ENCODE measurements at regions not wholly inside any gene's neighbourhood (a gene's known extent, or its start where the extent isn't known, plus 50 kb on each side); places are given as distances from the start of the nearest gene placed in this dataset.

GRCh38 chr14:66300886-66301285 is 185.3 kb upstream of the CCDC196 start:
- Histone ChIP-seq H3K4ac (ENCODE audit: low read depth, low read length) (no peak overlapping the region), H4K20me1 (ENCODE audit: insufficient read depth, low read length) (no peaks in the 10 kb centered on the region), H2AK9ac (replicated peaks; ENCODE audit: low read depth, low read length, poor library complexity) (no peak overlapping the region), H3K9me1 (ENCODE audit: insufficient read depth, low read length) (no peaks in the 10 kb centered on the region), H2AK5ac (ENCODE audit: low read depth, low read length) (no peak overlapping the region), H2BK20ac (ENCODE audit: low read depth, low read length) (no peak overlapping the region), H3K27ac (ENCODE audit: insufficient read depth, low read length) (no peak overlapping the region), H3K79me1 (ENCODE audit: low read depth in 1 of 2, low read length in 2 of 2) (no peaks in the 10 kb centered on the region), H3K4me1 (ENCODE audit: control insufficient read depth, insufficient read depth, low read length) (no peaks in the 10 kb centered on the region), H3K14ac (replicated peaks; ENCODE audit: low read depth, low read length) (no peak overlapping the region), H3K23ac (ENCODE audit: low read depth, low read length) (no peak overlapping the region), H4K5ac (ENCODE audit: low read depth, low read length) (no peak overlapping the region), H2BK5ac (ENCODE audit: low read depth, low read length, poor library complexity, severe bottlenecking) (no peak overlapping the region), H2AFZ (replicated peaks; ENCODE audit: low read length, poor library complexity) (no peak overlapping the region), H3K27me3 (ENCODE audit: control insufficient read depth, insufficient read depth, low read length) (no peaks in the 10 kb centered on the region), H4K8ac (ENCODE audit: low read depth in 2 of 2, low read length in 2 of 2) (no peak overlapping the region), H3K18ac (ENCODE audit: low read depth, low read length) (no peak overlapping the region), H3K56ac (ENCODE audit: extremely low read depth, insufficient read depth, low read length) (no peak overlapping the region), H3K36me3 (ENCODE audit: control insufficient read depth, insufficient read depth, low read length) (no peaks in the 10 kb centered on the region), H2BK120ac (ENCODE audit: low read depth, low read length) (no peak overlapping the region), H3K4me3 (ENCODE audit: insufficient read depth, low read depth, low read length) (no peak overlapping the region), H4K91ac (ENCODE audit: insufficient read depth, low read depth, low read length) (no peak overlapping the region), H3K4me2 (ENCODE audit: low read depth, low read length) (no peak overlapping the region), H3K9ac (ENCODE audit: low read depth, low read length) (no peak overlapping the region), H3K9me3 (ENCODE audit: control insufficient read depth, insufficient read depth, low read length) (peaks cover 9% of the 10 kb centered on the region; the same call in 1 of the 2 replicates), H2BK15ac (ENCODE audit: low read depth, low read length) (no peak overlapping the region)
- ChIA-PET POLR2A (ENCODE audit: unreplicated experiment) (no interaction called here), CTCF (no interaction called here)
- no CpG with 5 or more reads among the region's 3 CpGs for WGBS, 2 experiments (ENCODE audit: extremely low coverage in 2 of 2, insufficient read length in 1 of 2)
- BruUV-seq (replicated peaks) = no TSS peak
- dilution Hi-C loops (cut with HindIII; ENCODE audit: low sequenced_read_pairs, unreplicated experiment) (no loop called here), intact Hi-C loops (cut with micrococcal nuclease) (no loop called here), in situ Hi-C loops (cut with MboI; ENCODE audit: low sequenced_read_pairs) (no loop called here)
- TF ChIP-seq RAD21 (IDR thresholded peaks at IDR 0.05; ENCODE audit: low read length) (no peak), MAFK (IDR thresholded peaks at IDR 0.05; ENCODE audit: low read depth, low read length) (no peak), CHD1 (IDR thresholded peaks at IDR 0.05; ENCODE audit: low read depth, low read length) (no peak), NFE2L2 (IDR thresholded peaks at IDR 0.05; ENCODE audit: low read depth, low read length) (no peak), USF2 (IDR thresholded peaks at IDR 0.05; ENCODE audit: low read depth, low read length) (no peak), RCOR1 (IDR thresholded peaks at IDR 0.05; ENCODE audit: insufficient replicate concordance, low read length) (no peak), BHLHE40 (IDR thresholded peaks at IDR 0.05; ENCODE audit: low read depth, low read length) (no peak), CEBPB (IDR thresholded peaks at IDR 0.05; ENCODE audit: low read depth, low read length) (no peak), POLR2A (IDR thresholded peaks at IDR 0.05; ENCODE audit: low read depth, low read length) (no peak)
- TF ChIP-seq, protein P1, sequence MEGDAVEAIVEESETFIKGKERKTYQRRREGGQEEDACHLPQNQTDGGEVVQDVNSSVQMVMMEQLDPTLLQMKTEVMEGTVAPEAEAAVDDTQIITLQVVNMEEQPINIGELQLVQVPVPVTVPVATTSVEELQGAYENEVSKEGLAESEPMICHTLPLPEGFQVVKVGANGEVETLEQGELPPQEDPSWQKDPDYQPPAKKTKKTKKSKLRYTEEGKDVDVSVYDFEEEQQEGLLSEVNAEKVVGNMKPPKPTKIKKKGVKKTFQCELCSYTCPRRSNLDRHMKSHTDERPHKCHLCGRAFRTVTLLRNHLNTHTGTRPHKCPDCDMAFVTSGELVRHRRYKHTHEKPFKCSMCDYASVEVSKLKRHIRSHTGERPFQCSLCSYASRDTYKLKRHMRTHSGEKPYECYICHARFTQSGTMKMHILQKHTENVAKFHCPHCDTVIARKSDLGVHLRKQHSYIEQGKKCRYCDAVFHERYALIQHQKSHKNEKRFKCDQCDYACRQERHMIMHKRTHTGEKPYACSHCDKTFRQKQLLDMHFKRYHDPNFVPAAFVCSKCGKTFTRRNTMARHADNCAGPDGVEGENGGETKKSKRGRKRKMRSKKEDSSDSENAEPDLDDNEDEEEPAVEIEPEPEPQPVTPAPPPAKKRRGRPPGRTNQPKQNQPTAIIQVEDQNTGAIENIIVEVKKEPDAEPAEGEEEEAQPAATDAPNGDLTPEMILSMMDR (conservative IDR thresholded peaks at IDR 0.05; ENCODE audit: low read depth, low read length) = no peak
- DNase-seq (no peak), ATAC-seq (ENCODE audit: low read depth) (no peak)
